ENCODE measurements at regions not wholly inside any gene's neighbourhood (a gene's known extent, or its start where the extent isn't known, plus 50 kb on each side); places are given as distances from the start of the nearest gene placed in this dataset.

- 79 to 84% methylated on average over 8 to 10 of the region's 10 CpGs for WGBS, 2 experiments (ENCODE audit: insufficient coverage in 2 of 2)
These were observed 232.2 kb downstream of the ERMARD start for GRCh38 chr6:169983651-169984050.

GRCh38 chr6:169982461-169983386, 231.3 kb downstream of the ERMARD start:
- H3K36me3 ChIP-seq (ENCODE audit: control insufficient read depth, insufficient read depth, low read length) = no peaks in the 10 kb centered on the region
- no peaks in the 10 kb centered on the region for H3K9me3 ChIP-seq (ENCODE audit: control insufficient read depth, low read length)
- no peak overlapping the region for H3K27ac ChIP-seq (ENCODE audit: low read depth, low read length, severe bottlenecking)
- WGBS, 2 experiments (ENCODE audit: insufficient coverage in 2 of 2) = 93% methylated on average over 20 to 23 of the region's 31 CpGs
- H3K4me3 ChIP-seq (ENCODE audit: extremely low read depth, insufficient read depth, low read length, poor library complexity, severe bottlenecking) = no peak overlapping the region
- no peaks in the 10 kb centered on the region for H3K4me1 ChIP-seq (ENCODE audit: control insufficient read depth, insufficient read depth, low read length, poor library complexity, severe bottlenecking)

More at GRCh38 chr6:169983651-169984050, 232.2 kb downstream of the ERMARD start:
- H3K9me3 ChIP-seq (ENCODE audit: control insufficient read depth, low read length) = no peaks in the 10 kb centered on the region
- H3K4me3 ChIP-seq (ENCODE audit: extremely low read depth, insufficient read depth, low read length, poor library complexity, severe bottlenecking) = no peak overlapping the region
- no peak overlapping the region for H3K27ac ChIP-seq (ENCODE audit: low read depth, low read length, severe bottlenecking)
- no peaks in the 10 kb centered on the region for H3K36me3 ChIP-seq (ENCODE audit: control insufficient read depth, insufficient read depth, low read length)
- H3K4me1 ChIP-seq (ENCODE audit: control insufficient read depth, insufficient read depth, low read length, poor library complexity, severe bottlenecking) = no peaks in the 10 kb centered on the region

- Histone ChIP-seq H3K36me3 (ENCODE audit: control insufficient read depth, insufficient read depth, low read length) (no peaks in the 10 kb centered on the region), H3K4me3 (ENCODE audit: extremely low read depth, insufficient read depth, low read length, poor library complexity, severe bottlenecking) (no peak overlapping the region), H3K27ac (ENCODE audit: low read depth, low read length, severe bottlenecking) (no peak overlapping the region), H3K4me1 (ENCODE audit: control insufficient read depth, insufficient read depth, low read length, poor library complexity, severe bottlenecking) (no peaks in the 10 kb centered on the region), H3K9me3 (ENCODE audit: control insufficient read depth, low read length) (no peaks in the 10 kb centered on the region)
- 93 to 96% methylated on average over 3 to 5 of the region's 7 CpGs for whole genome bisulfite sequencing, 2 experiments (ENCODE audit: insufficient coverage in 2 of 2)
These were observed 230.5 kb downstream of the ERMARD start for GRCh38 chr6:169981969-169982368.

- H3K27ac ChIP-seq (ENCODE audit: low read depth, low read length, severe bottlenecking) = no peak overlapping the region
- no peaks in the 10 kb centered on the region for H3K36me3 ChIP-seq (ENCODE audit: control insufficient read depth, insufficient read depth, low read length)
- H3K4me3 ChIP-seq (ENCODE audit: extremely low read depth, insufficient read depth, low read length, poor library complexity, severe bottlenecking) = no peak overlapping the region
- H3K9me3 ChIP-seq (ENCODE audit: control insufficient read depth, low read length) = no peaks in the 10 kb centered on the region
- H3K4me1 ChIP-seq (ENCODE audit: control insufficient read depth, insufficient read depth, low read length, poor library complexity, severe bottlenecking) = no peaks in the 10 kb centered on the region
- WGBS, 2 experiments (ENCODE audit: insufficient coverage in 2 of 2) = 91 to 93% methylated on average over 5 to 6 of the region's 6 CpGs
These were observed 230.1 kb downstream of the ERMARD start for GRCh38 chr6:169981568-169981967.

- no peaks in the 10 kb centered on the region for H3K9me3 ChIP-seq (ENCODE audit: control insufficient read depth, low read length)
- H3K4me1 ChIP-seq (ENCODE audit: control insufficient read depth, insufficient read depth, low read length, poor library complexity, severe bottlenecking) = no peaks in the 10 kb centered on the region
- H3K4me3 ChIP-seq (ENCODE audit: extremely low read depth, insufficient read depth, low read length, poor library complexity, severe bottlenecking) = no peak overlapping the region
- 85 to 91% methylated on average over 3 to 6 of the region's 14 CpGs for WGBS, 2 experiments (ENCODE audit: insufficient coverage in 2 of 2)
- H3K27ac ChIP-seq (ENCODE audit: low read depth, low read length, severe bottlenecking) = no peak overlapping the region
- H3K36me3 ChIP-seq (ENCODE audit: control insufficient read depth, insufficient read depth, low read length) = no peaks in the 10 kb centered on the region
These were observed 229.5 kb downstream of the ERMARD start for GRCh38 chr6:169980826-169981450.

GRCh38 chr6:169979873-169980432, 228.5 kb downstream of the ERMARD start:
- 85 to 87% methylated on average over 14 of the region's 14 CpGs for WGBS, 2 experiments (ENCODE audit: insufficient coverage in 2 of 2)

GRCh38 chr6:169978615-169979161, 227.3 kb downstream of the ERMARD start:
- Histone ChIP-seq H3K4me1 (ENCODE audit: control insufficient read depth, insufficient read depth, low read length, poor library complexity, severe bottlenecking) (no peaks in the 10 kb centered on the region), H3K9me3 (ENCODE audit: control insufficient read depth, low read length) (no peaks in the 10 kb centered on the region), H3K36me3 (ENCODE audit: control insufficient read depth, insufficient read depth, low read length) (no peaks in the 10 kb centered on the region), H3K27ac (ENCODE audit: low read depth, low read length, severe bottlenecking) (no peak overlapping the region), H3K4me3 (ENCODE audit: extremely low read depth, insufficient read depth, low read length, poor library complexity, severe bottlenecking) (no peak overlapping the region)
- WGBS, 2 experiments (ENCODE audit: insufficient coverage in 2 of 2) = 84 to 89% methylated on average over 23 to 25 of the region's 26 CpGs

More at GRCh38 chr6:169979873-169980432, 228.5 kb downstream of the ERMARD start:
- H3K4me1 ChIP-seq (ENCODE audit: control insufficient read depth, insufficient read depth, low read length, poor library complexity, severe bottlenecking) = no peaks in the 10 kb centered on the region
- no peak overlapping the region for H3K4me3 ChIP-seq (ENCODE audit: extremely low read depth, insufficient read depth, low read length, poor library complexity, severe bottlenecking)
- no peaks in the 10 kb centered on the region for H3K36me3 ChIP-seq (ENCODE audit: control insufficient read depth, insufficient read depth, low read length)
- H3K9me3 ChIP-seq (ENCODE audit: control insufficient read depth, low read length) = no peaks in the 10 kb centered on the region
- H3K27ac ChIP-seq (ENCODE audit: low read depth, low read length, severe bottlenecking) = no peak overlapping the region

- 87 to 88% methylated on average over 27 to 28 of the region's 28 CpGs for WGBS, 2 experiments (ENCODE audit: insufficient coverage in 2 of 2)
- Histone ChIP-seq H3K4me1 (ENCODE audit: control insufficient read depth, insufficient read depth, low read length, poor library complexity, severe bottlenecking) (no peaks in the 10 kb centered on the region), H3K4me3 (ENCODE audit: extremely low read depth, insufficient read depth, low read length, poor library complexity, severe bottlenecking) (no peak overlapping the region), H3K9me3 (ENCODE audit: control insufficient read depth, low read length) (no peaks in the 10 kb centered on the region), H3K36me3 (ENCODE audit: control insufficient read depth, insufficient read depth, low read length) (no peaks in the 10 kb centered on the region), H3K27ac (ENCODE audit: low read depth, low read length, severe bottlenecking) (no peak overlapping the region)
These were observed 226.2 kb downstream of the ERMARD start for GRCh38 chr6:169977434-169978265.

- Histone ChIP-seq H3K27ac (ENCODE audit: low read depth, low read length, severe bottlenecking) (no peak overlapping the region), H3K36me3 (ENCODE audit: control insufficient read depth, insufficient read depth, low read length) (no peaks in the 10 kb centered on the region), H3K4me3 (ENCODE audit: extremely low read depth, insufficient read depth, low read length, poor library complexity, severe bottlenecking) (no peak overlapping the region), H3K4me1 (ENCODE audit: control insufficient read depth, insufficient read depth, low read length, poor library complexity, severe bottlenecking) (no peaks in the 10 kb centered on the region), H3K9me3 (ENCODE audit: control insufficient read depth, low read length) (no peaks in the 10 kb centered on the region)
- 65 to 88% methylated on average over 9 to 24 of the region's 31 CpGs for WGBS, 2 experiments (ENCODE audit: insufficient coverage in 2 of 2)
These were observed 225.1 kb downstream of the ERMARD start for GRCh38 chr6:169976301-169977081.

Data from mesodermal cell (in vitro differentiated cells).